NCI-H146 treated with DMSO at 0.1 percent for 48 hours (cell line): ENCODE measurements at regions not wholly inside any gene's neighbourhood (a gene's known extent, or its start where the extent isn't known, plus 50 kb on each side); places are given as distances from the start of the nearest gene placed in this dataset.

Source experiments
- DNase-seq: peaks from one replicate; lab custom pipeline; 2025; ENCODE audit not compliant: unreplicated experiment; lab: John Stamatoyannopoulos, UW

- DNase-seq, result no peak
These were observed 251.7 kb upstream of the TBX3 start for GRCh38 chr12:114935658-114936057.

- DNase-seq, result no peak
These were observed 249.6 kb upstream of the TBX3 start for GRCh38 chr12:114933428-114934160.

DNA sequence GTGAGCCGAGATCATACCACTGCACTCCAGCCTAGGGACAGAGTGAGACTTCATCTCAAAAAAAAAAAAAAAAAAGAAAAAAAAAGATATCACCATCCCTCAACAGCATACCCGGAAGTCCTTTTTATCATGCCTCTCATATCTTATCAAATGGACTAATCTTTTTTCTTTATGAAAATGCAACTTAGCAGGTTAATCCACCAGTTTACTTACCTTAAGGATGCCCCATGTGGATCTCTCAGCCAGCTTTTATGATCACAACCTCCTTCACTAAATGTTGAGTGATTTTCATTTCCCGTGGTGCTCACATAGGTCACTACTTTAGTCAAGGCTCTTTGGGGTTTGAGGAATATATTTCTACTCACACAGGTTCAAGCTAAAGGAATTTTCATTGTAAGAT, 248.8 kb upstream of the TBX3 start:
- no peak for DNase-seq

DNA sequence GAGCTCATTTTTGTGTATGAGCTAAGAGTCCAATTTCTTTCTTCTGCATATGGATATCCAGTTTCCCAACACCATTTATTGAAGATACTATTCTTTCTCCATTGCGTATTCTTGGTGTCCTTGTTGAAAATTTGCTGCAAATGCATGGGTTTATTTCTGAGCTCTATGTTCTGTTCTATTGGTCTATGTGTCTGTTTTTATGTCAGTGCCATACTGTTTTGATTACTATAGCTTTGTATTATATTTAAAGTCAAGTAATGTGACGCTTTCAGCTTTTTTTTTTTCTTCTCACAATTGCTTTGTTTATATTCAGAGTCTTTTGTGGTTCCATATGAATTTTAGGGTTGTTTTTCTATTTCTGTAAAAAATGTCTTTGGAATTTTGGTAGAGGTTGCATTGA, 247.1 kb upstream of the TBX3 start:
- DNase-seq, result no peak

DNA sequence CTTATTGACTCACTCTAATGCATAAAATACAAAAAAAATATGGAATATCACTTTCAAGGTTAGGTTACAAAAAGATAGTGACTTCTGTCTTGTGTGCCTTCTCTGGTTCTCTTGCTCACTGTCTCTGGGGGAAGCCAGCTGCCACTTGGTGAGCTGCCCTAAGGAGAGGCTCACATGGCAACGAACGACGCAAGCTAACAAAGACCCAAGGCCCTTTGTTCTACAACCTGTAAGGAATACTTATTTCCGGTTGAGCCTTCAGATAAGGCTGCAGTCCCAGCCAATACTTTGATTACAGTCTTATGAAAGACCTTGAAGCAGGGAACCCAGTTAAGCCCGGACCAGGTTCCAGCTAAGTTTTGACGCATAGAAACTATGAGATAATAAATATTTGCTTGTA, 242.4 kb upstream of the TBX3 start:
- no peak for DNase-seq

- DNase-seq, result no peak
These were observed 241.0 kb upstream of the TBX3 start for GRCh38 chr12:114924946-114925475.

GRCh38 chr12:114921781-114922180, 237.8 kb upstream of the TBX3 start:
- DNase-seq, result no peak

DNA sequence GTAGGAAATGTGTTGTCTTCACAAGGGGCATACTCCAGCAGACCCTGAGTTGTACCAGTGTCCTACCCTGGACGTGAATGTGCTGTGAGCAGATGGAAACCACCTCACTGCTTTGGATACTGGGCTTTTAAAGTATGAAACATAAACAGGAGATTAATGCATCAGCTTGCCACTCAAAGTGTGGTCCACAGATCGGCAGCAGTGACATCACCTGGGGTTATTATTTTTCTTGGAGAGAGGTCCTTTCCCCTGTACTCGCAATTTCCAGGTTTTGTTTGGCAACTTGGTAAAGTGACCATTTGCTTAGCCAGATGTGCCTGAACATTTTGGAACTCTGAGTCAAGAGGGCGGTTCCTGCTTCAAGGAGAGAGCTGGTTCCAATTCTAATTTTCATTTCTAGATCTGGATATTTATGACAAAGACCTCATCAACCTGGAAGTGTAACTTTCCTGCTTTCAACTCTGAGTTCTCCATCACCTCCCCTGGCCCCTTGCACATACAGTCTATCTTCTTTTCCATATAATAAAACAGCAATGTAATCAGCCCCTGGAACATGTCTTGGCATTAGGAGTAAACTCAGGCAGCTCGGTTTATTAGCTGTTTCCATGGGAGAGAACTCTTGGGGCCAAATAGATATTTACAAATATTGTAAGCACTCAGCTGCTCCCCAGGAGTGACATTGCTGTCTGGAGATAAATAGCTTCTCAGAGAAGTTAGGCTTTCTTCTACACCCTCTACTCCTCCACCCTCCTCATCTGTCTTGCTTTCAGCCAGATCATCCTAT, 237.0 kb upstream of the TBX3 start:
- no peak for DNase-seq

GRCh38 chr12:114919479-114919878, 235.5 kb upstream of the TBX3 start:
- no peak for DNase-seq

- no peak for DNase-seq
These were observed 234.7 kb upstream of the TBX3 start for GRCh38 chr12:114918535-114919233.

GRCh38 chr12:114917953-114918352, 234.0 kb upstream of the TBX3 start:
- no peak for DNase-seq

DNA sequence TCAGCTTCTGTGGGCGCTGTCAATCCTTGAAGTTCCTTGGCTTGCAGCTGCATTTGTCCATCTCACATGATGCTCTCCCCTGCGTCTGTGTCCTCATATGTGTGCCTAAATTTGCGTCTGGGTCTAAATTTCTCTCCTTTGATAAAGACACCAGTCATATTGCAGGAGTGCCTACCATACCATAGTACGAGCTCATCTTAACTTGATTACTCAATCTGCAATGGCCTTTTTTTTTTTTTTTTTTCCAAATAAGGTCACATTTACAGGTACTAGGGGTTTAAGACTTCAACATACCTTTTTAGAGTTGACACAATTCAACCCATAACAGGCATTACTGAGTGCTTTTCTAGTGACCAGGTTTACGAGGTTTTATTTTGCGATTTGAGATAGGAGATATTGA, 233.3 kb upstream of the TBX3 start:
- no peak for DNase-seq

DNA sequence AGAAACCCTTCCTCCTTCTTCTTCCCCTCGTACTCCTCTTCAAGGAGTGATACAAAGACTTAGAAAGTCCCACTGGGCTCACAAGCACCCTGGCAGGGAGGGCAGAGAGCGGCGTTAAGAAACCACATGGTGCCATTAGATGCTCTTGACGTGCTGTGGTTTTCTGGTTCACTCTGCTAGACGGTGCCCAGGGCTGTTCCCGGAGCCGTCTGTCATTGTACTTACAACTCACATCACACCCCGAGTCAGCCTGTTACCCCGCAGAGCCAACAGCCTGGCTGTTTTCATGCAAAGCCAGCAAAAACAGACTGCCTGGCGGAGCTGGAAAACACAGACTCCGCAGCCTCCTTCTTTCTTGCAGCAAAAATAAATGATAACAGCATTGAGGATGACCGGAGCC, 232.6 kb upstream of the TBX3 start:
- no peak for DNase-seq

GRCh38 chr12:114916124-114916523, 232.1 kb upstream of the TBX3 start:
- no peak for DNase-seq

DNA sequence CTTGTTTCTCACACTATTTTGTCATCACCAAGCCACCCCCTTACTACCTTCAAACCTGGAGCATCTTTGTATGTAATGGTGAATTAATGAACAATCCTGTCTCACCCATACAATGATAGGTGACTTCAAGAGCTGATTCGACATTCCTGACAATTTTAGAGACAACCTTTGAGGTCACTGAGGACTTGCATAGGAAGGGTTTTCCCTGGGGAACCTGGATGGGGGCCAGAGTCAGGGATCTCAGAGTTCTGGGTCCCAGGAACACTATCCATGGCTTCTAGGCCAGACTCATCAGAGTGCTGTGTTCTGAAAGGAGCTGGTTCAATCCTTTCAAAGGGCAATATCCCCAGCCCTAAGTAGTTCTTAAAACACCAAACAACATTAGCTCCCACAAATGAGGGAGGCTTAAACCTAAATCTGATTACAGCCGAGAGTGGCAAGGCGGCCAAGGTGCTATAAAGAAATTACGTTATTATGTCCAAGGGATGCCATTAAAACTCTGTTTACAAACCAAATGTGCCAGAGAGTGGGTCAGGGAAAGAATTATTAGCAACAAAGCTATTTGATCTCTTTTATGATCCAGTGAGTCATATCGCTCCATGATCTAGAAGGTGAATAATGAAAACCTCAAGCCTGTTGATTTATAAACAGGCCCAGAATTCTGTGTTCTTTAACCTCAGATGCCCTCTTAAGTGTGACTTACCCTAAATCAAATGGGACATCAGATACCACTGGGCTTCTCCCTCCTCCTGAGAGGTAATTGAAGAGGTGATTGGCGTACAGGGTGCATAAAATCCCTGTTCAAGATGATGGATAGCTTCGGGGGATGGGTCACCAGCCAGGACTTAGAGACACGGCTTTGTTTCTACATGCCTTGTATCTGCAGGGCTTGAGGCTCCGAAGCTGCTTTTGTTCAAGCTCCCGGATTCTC, 230.2 kb upstream of the TBX3 start:
- DNase-seq, result no peak

DNA sequence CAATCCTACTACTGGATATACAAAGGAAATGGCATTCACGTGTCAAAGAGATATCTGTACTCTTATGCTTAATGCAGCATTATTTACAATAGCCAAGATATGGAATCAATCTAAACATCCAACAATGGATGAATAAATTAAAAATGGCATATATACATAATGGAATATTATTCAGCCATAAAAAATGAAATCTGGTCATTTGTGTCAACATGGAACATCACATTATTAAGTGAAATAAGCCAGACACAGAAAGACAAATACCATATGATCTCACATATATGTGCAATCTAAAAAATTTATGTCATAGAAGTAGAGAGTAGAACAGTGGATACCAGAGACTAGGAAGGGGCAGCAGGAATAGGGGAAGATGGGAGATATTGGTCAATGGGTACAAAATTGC, 228.8 kb upstream of the TBX3 start:
- no peak for DNase-seq

DNA sequence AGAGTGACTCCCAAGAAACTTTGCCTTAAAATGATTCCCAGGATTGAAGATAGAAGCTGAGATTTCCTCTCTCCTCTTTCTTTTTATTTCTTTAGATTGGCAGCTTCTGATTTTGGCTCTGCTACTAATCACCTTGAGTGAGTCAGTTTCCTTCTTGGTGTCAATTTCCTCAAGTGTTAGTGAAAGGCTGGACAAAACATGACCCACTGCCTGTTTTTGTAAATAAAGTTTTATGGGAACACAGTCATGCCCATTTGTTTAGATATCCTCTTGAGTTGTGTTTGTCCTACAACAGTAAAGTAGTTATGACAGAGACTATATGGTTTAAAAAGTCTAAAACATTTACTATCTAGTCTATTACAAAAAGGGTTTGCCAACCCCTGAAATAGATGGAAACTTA, 227.2 kb upstream of the TBX3 start:
- no peak for DNase-seq

GRCh38 chr12:114904254-114905003, 220.5 kb upstream of the TBX3 start:
- DNase-seq, result no peak

DNA sequence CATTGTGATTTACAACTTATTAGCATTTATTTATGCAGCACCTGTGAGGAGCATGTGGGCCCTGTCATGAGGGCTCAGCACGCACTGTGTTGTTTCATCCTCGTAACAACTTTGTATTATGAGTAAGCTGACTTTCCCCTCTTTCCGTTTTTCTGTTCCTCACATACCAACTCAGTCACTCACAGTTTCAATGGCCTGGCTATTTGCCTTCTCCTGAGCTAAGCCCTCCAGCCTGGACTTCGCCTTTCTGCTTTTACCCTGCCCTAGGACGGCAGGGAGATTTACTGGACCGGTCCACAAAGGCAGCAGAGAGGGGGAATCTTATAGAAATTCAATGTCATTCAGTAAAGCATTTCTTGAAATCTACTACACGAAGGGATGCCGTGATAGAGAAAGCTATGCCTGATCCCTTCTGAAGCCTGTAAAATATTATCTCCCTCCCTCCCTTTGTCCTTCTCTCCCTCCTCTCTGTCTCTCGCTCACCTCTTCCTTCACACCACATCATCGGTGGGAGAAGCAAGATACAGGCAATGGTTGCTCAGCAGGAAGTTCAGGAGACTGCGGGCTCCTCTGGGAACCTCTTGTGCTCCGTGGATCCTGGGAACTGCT, 219.2 kb upstream of the TBX3 start:
- DNase-seq, result no peak

GRCh38 chr12:114902665-114903064, 218.7 kb upstream of the TBX3 start:
- no peak for DNase-seq
